GM23248 (cell line): ENCODE measurements at regions not wholly inside any gene's neighbourhood (a gene's known extent, or its start where the extent isn't known, plus 50 kb on each side); places are given as distances from the start of the nearest gene placed in this dataset.

Experiments used
- EZH2 ChIP-seq: fragments of 200-600 bp; sonication (generic); IDR thresholded peaks from 2 replicates; pipeline ENCODE4 v1.6.1; 2018; ENCODE audit warnings: antibody characterized with exemption, mild to moderate bottlenecking; ENCODE audit not compliant: insufficient read depth, poor library complexity, severe bottlenecking
- EZH2phosphoT487 ChIP-seq: fragments of 200-600 bp; sonication (generic); IDR thresholded peaks from 2 replicates; pipeline ENCODE4 v1.6.1; 2018; ENCODE audit warnings: antibody characterized with exemption, moderate library complexity, mild to moderate bottlenecking, low read depth; ENCODE audit not compliant: insufficient read depth

- TF ChIP-seq EZH2 = no peak
- TF ChIP-seq EZH2phosphoT487 = no peak
These were observed 193.9 kb upstream of the SUCLG2 start for GRCh38 chr3:67848299-67848698.
